ENCODE measurements at regions not wholly inside any gene's neighbourhood (a gene's known extent, or its start where the extent isn't known, plus 50 kb on each side); places are given as distances from the start of the nearest gene placed in this dataset.
A peak's percentile ranks its signal among the peaks of the same experiment; 100 is the strongest.

DNA sequence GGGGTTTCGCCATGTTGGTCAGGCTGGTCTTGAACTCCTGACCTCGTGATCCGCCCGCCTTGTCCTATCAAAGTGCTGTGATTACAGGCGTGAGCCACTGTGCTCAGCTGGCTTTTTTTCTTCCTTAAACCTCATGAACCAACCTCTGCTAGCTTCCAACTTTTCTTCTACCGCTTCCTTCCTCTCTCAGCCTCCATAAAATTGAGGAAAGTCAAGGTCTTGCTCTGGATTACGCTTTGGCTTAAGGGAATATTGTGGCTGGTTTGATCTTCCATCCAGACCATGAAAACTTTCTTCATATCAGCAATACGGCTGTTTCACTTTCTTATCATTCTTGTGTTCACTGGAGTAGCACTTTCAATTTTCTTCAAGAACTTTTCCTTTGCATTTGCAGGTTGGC is 57.5 kb upstream of the SDK2 start:
- Mint-ChIP-seq H3K27me3 (ENCODE audit: unreplicated experiment) (peaks cover 4% of the 10 kb centered on the region), H3K27ac (ENCODE audit: unreplicated experiment) (no peak overlapping the region), H3K36me3 (ENCODE audit: unreplicated experiment) (peaks cover 5% of the 10 kb centered on the region), H3K9me3 (ENCODE audit: unreplicated experiment) (peaks cover 4% of the 10 kb centered on the region), H3K4me1 (ENCODE audit: low read depth, unreplicated experiment) (peaks cover 2% of the 10 kb centered on the region), H3K4me3 (ENCODE audit: unreplicated experiment) (no peak overlapping the region)
- DNase-seq = no peak
- TF ChIP-seq, protein P1, sequence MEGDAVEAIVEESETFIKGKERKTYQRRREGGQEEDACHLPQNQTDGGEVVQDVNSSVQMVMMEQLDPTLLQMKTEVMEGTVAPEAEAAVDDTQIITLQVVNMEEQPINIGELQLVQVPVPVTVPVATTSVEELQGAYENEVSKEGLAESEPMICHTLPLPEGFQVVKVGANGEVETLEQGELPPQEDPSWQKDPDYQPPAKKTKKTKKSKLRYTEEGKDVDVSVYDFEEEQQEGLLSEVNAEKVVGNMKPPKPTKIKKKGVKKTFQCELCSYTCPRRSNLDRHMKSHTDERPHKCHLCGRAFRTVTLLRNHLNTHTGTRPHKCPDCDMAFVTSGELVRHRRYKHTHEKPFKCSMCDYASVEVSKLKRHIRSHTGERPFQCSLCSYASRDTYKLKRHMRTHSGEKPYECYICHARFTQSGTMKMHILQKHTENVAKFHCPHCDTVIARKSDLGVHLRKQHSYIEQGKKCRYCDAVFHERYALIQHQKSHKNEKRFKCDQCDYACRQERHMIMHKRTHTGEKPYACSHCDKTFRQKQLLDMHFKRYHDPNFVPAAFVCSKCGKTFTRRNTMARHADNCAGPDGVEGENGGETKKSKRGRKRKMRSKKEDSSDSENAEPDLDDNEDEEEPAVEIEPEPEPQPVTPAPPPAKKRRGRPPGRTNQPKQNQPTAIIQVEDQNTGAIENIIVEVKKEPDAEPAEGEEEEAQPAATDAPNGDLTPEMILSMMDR (IDR thresholded peaks at IDR 0.05; ENCODE audit: partially characterized antibody, unreplicated experiment) = no peak

DNA sequence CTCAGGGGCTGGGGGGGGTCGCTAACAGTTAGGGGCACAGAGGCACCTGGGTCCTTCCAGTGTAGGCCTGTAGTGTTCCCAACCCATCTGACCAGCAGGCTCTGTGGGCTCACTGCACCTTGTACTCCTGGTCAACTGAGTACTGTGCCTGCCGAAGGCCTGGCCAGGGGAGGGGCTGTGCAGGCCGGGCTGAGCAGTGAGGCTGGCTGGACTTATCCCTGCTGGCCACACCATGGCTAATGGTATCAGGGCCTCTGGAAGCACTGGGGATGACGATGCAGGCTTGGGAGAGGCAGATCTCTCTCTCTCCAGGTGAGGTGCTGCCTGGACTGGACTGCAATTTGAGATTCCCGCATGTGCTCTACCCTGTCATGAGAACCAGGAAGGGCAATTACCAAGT is 58.9 kb upstream of the SDK2 start:
- Mint-ChIP-seq H3K4me1 (ENCODE audit: low read depth, unreplicated experiment) (peaks cover 2% of the 10 kb centered on the region), H3K36me3 (ENCODE audit: unreplicated experiment) (peaks cover 12% of the 10 kb centered on the region), H3K9me3 (ENCODE audit: unreplicated experiment) (peaks cover 4% of the 10 kb centered on the region), H3K27ac (ENCODE audit: unreplicated experiment) (no peak overlapping the region), H3K4me3 (ENCODE audit: unreplicated experiment) (no peak overlapping the region), H3K27me3 (ENCODE audit: unreplicated experiment) (peaks cover 4% of the 10 kb centered on the region)
- peak; percentile 33 for DNase-seq
- TF ChIP-seq, protein P1 (IDR thresholded peaks at IDR 0.05; ENCODE audit: partially characterized antibody, unreplicated experiment) = no peak

DNA sequence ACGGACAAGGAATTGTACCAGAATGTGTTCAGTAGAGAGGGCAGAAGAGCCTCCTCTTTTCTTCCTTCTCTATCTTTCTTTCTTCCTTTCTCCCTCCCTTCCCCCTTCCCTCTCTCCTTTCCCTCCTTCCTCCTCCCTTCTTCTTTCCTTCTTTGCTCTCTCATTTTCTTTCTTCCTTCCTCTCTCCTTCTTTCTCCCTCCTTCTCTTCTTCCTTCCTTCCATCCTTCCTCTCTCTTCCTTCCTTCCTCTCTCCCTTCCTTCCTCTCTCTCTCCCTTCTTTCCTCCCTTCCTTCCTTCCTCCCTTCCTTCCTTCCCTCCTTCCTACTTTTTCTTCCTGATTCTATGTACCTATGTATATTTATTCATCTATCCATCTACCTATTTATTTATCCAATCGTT is 59.7 kb upstream of the SDK2 start:
- Mint-ChIP-seq H3K36me3 (ENCODE audit: unreplicated experiment) (peaks cover 12% of the 10 kb centered on the region), H3K27me3 (ENCODE audit: unreplicated experiment) (peaks cover 4% of the 10 kb centered on the region), H3K4me3 (ENCODE audit: unreplicated experiment) (no peak overlapping the region), H3K4me1 (ENCODE audit: low read depth, unreplicated experiment) (peaks cover 2% of the 10 kb centered on the region), H3K27ac (ENCODE audit: unreplicated experiment) (no peak overlapping the region), H3K9me3 (ENCODE audit: unreplicated experiment) (peaks cover 8% of the 10 kb centered on the region)
- TF ChIP-seq, protein P1 (IDR thresholded peaks at IDR 0.05; ENCODE audit: partially characterized antibody, unreplicated experiment) = no peak
- DNase-seq = no peak

DNA sequence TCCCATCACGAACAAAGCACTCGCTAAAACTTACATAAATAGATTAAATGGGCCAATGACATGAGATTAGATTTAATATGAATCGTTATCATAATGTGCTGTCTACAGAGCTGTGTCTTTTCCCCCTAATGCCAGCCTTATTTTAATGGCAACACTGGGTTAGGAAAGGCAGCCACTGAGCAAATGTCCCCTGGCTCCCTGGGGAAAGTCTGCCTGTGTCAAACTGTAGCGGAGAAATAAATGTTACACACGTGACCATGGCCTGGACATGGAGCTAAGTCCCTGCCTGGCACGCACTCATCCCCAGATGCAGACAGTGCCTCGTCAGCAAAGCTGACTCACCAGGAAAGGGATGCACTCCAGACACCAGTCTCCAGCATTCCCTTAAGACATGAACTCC is 61.3 kb upstream of the SDK2 start:
- Mint-ChIP-seq H3K27ac (ENCODE audit: unreplicated experiment) (no peak overlapping the region), H3K4me3 (ENCODE audit: unreplicated experiment) (no peak overlapping the region), H3K4me1 (ENCODE audit: low read depth, unreplicated experiment) (peaks cover 4% of the 10 kb centered on the region), H3K36me3 (ENCODE audit: unreplicated experiment) (peaks cover 12% of the 10 kb centered on the region), H3K27me3 (ENCODE audit: unreplicated experiment) (peaks cover 4% of the 10 kb centered on the region), H3K9me3 (ENCODE audit: unreplicated experiment) (peaks cover 6% of the 10 kb centered on the region)
- peak; percentile 20 for DNase-seq
- TF ChIP-seq, protein P1 (IDR thresholded peaks at IDR 0.05; ENCODE audit: partially characterized antibody, unreplicated experiment) = no peak

DNA sequence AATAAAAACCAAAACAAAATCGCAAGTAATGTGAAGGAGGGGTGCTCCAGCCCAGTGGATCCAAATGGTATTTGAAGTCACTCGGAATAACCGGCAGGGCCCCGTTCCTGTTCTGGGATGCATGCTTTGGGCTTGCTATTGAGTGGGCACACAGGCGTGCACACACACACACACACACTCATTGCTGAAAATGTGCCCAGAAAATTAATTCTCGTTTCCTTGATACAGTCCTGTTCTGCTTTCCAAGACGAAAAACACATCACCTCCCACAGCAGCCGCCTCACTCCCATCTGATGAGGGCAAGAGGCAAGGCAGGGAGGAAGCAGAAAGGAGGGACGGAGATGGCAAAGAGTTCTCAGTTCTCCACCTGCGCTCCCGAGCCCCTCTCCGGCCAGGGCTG is 62.2 kb upstream of the SDK2 start:
- Mint-ChIP-seq H3K4me1 (ENCODE audit: low read depth, unreplicated experiment) (peaks cover 8% of the 10 kb centered on the region), H3K27me3 (ENCODE audit: unreplicated experiment) (peaks cover 6% of the 10 kb centered on the region), H3K4me3 (ENCODE audit: unreplicated experiment) (no peak overlapping the region), H3K27ac (ENCODE audit: unreplicated experiment) (no peak overlapping the region), H3K9me3 (ENCODE audit: unreplicated experiment) (peaks cover 9% of the 10 kb centered on the region), H3K36me3 (ENCODE audit: unreplicated experiment) (peaks cover 12% of the 10 kb centered on the region)
- no peak for DNase-seq
- TF ChIP-seq, protein P1 (IDR thresholded peaks at IDR 0.05; ENCODE audit: partially characterized antibody, unreplicated experiment) = no peak

All from glutamatergic neuron (in vitro differentiated cells).